ENCODE measurements at regions not wholly inside any gene's neighbourhood (a gene's known extent, or its start where the extent isn't known, plus 50 kb on each side); places are given as distances from the start of the nearest gene placed in this dataset.

- TF ChIP-seq HEY1 (CRISPR knock-in tag; IDR thresholded peaks at IDR 0.05; ENCODE audit: borderline replicate concordance) (no peak), BCOR (IDR thresholded peaks at IDR 0.05) (no peak), PCBP1 (IDR thresholded peaks at IDR 0.05; ENCODE audit: low read depth, low read length, poor library complexity, severe bottlenecking) (no peak), MEF2A (IDR thresholded peaks at IDR 0.05; ENCODE audit: control insufficient read depth, low read depth, low read length) (no peak), NCOA2 (IDR thresholded peaks at IDR 0.05; ENCODE audit: partially characterized antibody in 2 of 2) (no peak), MBD1 (CRISPR knock-in tag; IDR thresholded peaks at IDR 0.05) (no peak), RBFOX2 (IDR thresholded peaks at IDR 0.05; ENCODE audit: low read depth, low read length) (no peak)
- TF ChIP-seq, protein P1, sequence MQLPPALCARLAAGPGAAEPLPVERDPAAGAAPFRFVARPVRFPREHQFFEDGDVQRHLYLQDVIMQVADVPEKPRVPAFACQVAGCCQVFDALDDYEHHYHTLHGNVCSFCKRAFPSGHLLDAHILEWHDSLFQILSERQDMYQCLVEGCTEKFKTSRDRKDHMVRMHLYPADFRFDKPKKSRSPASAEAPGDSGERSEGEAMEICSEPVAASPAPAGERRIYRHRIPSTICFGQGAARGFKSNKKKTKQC (CRISPR knock-in tag; IDR thresholded peaks at IDR 0.05): no peak
Measured at GRCh38 chr21:36627242-36627641, 71.7 kb upstream of the SIM2 start (continued).

DNA sequence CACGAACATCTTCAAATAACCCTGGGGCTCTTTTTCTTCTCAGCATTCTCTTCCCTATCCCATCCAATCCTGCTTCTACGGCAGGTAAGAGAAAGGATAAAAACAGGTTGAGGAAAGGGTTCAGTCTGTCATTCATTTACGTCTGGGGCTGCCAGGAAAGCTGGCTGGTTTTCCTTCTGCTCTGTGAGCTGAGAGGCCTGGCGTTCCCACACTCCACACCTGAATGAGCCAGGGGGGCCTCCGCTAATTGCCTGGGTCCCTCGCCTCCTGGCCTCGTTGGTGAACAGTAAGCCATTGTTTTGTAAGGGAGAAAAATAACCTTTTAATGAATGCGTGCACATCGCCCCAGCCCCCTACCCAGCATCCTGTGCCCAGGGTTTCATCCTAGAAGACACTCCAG, 70.8 kb upstream of the SIM2 start:
- in situ Hi-C loops (cut with MboI): no loop called here
- no peaks in the 10 kb centered on the region for H3K9me3 ChIP-seq (replicated peaks; ENCODE audit: control insufficient read depth, insufficient read depth, low read depth, low read length)
- ChIA-PET CTCF (ENCODE audit: low intra/inter-chr PET ratio) (no interaction called here), POLR2A (no interaction called here)
- no peak overlapping the region for H3K4me2 ChIP-seq (ENCODE audit: insufficient read depth, low read length)
- no peaks in the 10 kb centered on the region for H3K9me1 ChIP-seq (ENCODE audit: control insufficient read depth, insufficient read depth, low read length)
- no peaks in the 10 kb centered on the region for H3K79me2 ChIP-seq (ENCODE audit: control insufficient read depth, insufficient read depth, low read length)
- intact Hi-C loops (cut with micrococcal nuclease): no loop called here
- no TSS peak for BruUV-seq (replicated peaks)
- no peak overlapping the region; a peak in 1 of 4 replicates for H3K9ac ChIP-seq (ENCODE audit: insufficient read depth in 1 of 2, low read depth in 2 of 2, low read length in 2 of 2)
- no peaks in the 10 kb centered on the region for H3K4me1 ChIP-seq (replicated peaks in 1 of 2; ENCODE audit: control insufficient read depth in 2 of 2, insufficient read depth in 2 of 2, low read length in 2 of 2)
- no peak overlapping the region for H3K27ac ChIP-seq (ENCODE audit: extremely low read depth, low read depth, low read length)
- no peak overlapping the region for H3K4me3 ChIP-seq
- DNase-seq (ENCODE audit: extremely low read depth in 1 of 4, low spot score in 3 of 4) (no peak), FAIRE-seq (no peak), ATAC-seq (no peak)
- WGBS (ENCODE audit: insufficient coverage, low coverage, missing lambda C conversion rate): 3% methylated on average over 9 of the region's 9 CpGs
- no peaks in the 10 kb centered on the region for H3K36me3 ChIP-seq (ENCODE audit: control insufficient read depth, insufficient read depth, low read length)
- no peaks in the 10 kb centered on the region for H4K20me1 ChIP-seq (replicated peaks; ENCODE audit: control insufficient read depth, insufficient read depth, low read length)
- H2AFZ ChIP-seq (ENCODE audit: low read depth, low read length): no peak overlapping the region
- peaks cover 12 to 39% of the 10 kb centered on the region in 2 experiments; a peak in 3 of 5 replicates for H3K27me3 ChIP-seq (ENCODE audit: control insufficient read depth in 2 of 2, insufficient read depth in 2 of 2, low read length in 2 of 2)
- TF ChIP-seq FOXM1 (IDR thresholded peaks at IDR 0.05; ENCODE audit: low read depth): no peak
- no peak for TF ChIP-seq FOXM1 (CRISPR knock-in tag; IDR thresholded peaks at IDR 0.05; ENCODE audit: low read depth)
- no peak for TF ChIP-seq CEBPG (CRISPR knock-in tag; IDR thresholded peaks at IDR 0.05)
- TF ChIP-seq CEBPG (tag; conservative IDR thresholded peaks at IDR 0.05 in 1 of 2, IDR thresholded peaks at IDR 0.05 in 1 of 2): no peak
- no peak for TF ChIP-seq PTBP1 (IDR thresholded peaks at IDR 0.05; ENCODE audit: low read depth, low read length)
- no peak for TF ChIP-seq BCLAF1 (IDR thresholded peaks at IDR 0.05; ENCODE audit: borderline replicate concordance in 1 of 2, control insufficient read depth in 1 of 2, low read depth in 2 of 2, low read length in 1 of 2)
- TF ChIP-seq NELFE (IDR thresholded peaks at IDR 0.05; ENCODE audit: insufficient read depth, insufficient read length): no peak
